A549 (cell line): ENCODE measurements at regions not wholly inside any gene's neighbourhood (a gene's known extent, or its start where the extent isn't known, plus 50 kb on each side); places are given as distances from the start of the nearest gene placed in this dataset.

Source experiments
- CEBPB ChIP-seq, 2 experiments: fragments of >200 bp in 1 of 2; sonication (Bioruptor Twin) in 1 of 2; formaldehyde crosslinking in 1 of 2; IDR thresholded peaks; 2 replicates each; pipeline ENCODE4 v1.6.1; 2012 to 2016
- CTCF ChIP-seq: fragments of >200 bp; sonication (Bioruptor Twin); formaldehyde crosslinking; IDR thresholded peaks from 3 replicates; pipeline ENCODE4 v1.5.1; 2016
- EHF ChIP-seq: fragments of 250-450 bp; sonication (Bioruptor Pico); IDR thresholded peaks from 2 replicates; pipeline ENCODE4 v1.5.0; 2020; ENCODE audit warnings: mild to moderate bottlenecking
- MAX ChIP-seq: IDR thresholded peaks from 2 replicates; pipeline ENCODE4 v1.6.1; 2012
- RNF2 ChIP-seq: fragments of 200-600 bp; sonication (generic); IDR thresholded peaks from 2 replicates; pipeline ENCODE4 v1.6.1; 2016; ENCODE audit warnings: low read depth, mild to moderate bottlenecking, antibody characterized with exemption, moderate library complexity, borderline replicate concordance
- ZFP36 ChIP-seq: fragments of 450-650 bp; IDR thresholded peaks from 2 replicates; pipeline ENCODE4 v1.6.1; 2014; ENCODE audit warnings: borderline replicate concordance; ENCODE audit not compliant: partially characterized antibody
- TF ChIP-seq, protein P1 (sequence below): IDR thresholded peaks from 2 replicates; pipeline ENCODE4 v1.6.1; 2012
- TF ChIP-seq, protein P2 (sequence below): fragments of 450-650 bp; IDR thresholded peaks from 2 replicates; pipeline ENCODE4 v1.6.1; 2014; ENCODE audit warnings: antibody characterized with exemption

DNA sequence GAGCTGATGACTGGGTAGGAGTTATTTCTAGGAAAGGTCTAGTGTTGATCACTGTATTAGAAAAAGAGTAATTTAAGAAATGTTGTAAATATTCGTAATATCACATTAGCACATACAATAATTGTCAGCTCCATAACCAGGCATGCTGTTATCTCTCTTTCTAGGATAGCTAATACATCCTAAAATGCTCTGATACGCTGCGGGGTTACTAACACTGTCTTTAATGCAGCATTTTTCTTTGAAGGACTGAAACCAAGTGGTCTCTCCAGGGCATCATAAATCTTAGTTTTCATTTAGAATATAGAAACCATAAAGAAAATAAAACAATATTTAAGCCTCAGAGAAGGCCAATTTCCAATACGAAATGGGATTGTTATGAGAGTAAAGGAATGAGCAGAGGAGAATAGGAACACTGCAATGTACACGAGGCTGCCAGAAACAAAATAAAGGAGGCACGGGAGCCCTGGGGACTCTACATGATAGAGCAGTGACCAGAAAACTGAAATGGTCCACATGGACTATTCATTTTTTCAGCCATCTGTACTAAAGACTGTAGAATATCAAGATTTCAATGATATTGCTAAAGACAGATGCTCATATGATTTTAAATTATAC lies 1606.7 kb upstream of the AGA start:
- no peak for TF ChIP-seq CTCF
- TF ChIP-seq, protein P1, sequence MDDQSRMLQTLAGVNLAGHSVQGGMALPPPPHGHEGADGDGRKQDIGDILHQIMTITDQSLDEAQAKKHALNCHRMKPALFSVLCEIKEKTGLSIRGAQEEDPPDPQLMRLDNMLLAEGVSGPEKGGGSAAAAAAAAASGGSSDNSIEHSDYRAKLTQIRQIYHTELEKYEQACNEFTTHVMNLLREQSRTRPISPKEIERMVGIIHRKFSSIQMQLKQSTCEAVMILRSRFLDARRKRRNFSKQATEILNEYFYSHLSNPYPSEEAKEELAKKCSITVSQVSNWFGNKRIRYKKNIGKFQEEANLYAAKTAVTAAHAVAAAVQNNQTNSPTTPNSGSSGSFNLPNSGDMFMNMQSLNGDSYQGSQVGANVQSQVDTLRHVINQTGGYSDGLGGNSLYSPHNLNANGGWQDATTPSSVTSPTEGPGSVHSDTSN = no peak
- TF ChIP-seq CEBPB (IDR thresholded peaks at IDR 0.05) = no peak
- no peak for TF ChIP-seq EHF (CRISPR knock-in tag)
- TF ChIP-seq MAX = no peak
- TF ChIP-seq ZFP36 = no peak
- no peak for TF ChIP-seq RNF2
- TF ChIP-seq, protein P2, sequence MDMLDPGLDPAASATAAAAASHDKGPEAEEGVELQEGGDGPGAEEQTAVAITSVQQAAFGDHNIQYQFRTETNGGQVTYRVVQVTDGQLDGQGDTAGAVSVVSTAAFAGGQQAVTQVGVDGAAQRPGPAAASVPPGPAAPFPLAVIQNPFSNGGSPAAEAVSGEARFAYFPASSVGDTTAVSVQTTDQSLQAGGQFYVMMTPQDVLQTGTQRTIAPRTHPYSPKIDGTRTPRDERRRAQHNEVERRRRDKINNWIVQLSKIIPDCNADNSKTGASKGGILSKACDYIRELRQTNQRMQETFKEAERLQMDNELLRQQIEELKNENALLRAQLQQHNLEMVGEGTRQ = no peak
